NCI-H2171 (cell line): ENCODE measurements at regions not wholly inside any gene's neighbourhood (a gene's known extent, or its start where the extent isn't known, plus 50 kb on each side); places are given as distances from the start of the nearest gene placed in this dataset.

Experiments used
- DNase-seq: peaks from one replicate; lab custom pipeline; 2025; lab: John Stamatoyannopoulos, UW

DNA sequence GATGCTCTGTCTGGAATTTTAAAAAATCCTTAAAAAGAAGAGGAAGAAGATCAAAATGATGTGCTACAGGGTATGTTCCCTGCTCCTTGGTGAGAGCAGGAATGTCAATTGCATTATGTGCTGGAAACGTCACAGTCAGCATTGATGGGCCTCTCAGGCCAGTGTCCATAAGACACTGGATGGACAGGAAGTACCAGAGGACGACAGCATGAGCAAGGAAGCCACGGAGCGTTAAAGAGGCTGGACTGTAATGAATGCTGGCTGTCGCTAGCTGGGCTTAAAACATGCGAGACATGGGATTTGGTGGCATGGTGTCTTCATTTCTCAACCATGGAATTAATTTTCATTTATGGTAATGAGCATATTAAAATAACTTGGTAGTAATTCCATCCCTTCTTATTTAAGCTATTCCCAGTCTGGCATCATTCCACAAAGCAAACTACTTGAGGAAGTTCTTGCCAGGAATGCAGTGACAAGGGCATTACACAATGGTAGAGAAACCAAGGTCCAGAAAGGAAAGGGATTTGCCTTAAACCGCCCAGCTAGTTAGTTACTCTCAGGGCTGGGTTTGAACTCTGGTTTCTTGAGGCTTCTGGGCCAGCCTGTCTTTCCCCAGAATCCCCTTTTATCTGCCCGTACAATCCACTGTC, 166.6 kb upstream of the SOX4 start:
- no peak for DNase-seq

DNA sequence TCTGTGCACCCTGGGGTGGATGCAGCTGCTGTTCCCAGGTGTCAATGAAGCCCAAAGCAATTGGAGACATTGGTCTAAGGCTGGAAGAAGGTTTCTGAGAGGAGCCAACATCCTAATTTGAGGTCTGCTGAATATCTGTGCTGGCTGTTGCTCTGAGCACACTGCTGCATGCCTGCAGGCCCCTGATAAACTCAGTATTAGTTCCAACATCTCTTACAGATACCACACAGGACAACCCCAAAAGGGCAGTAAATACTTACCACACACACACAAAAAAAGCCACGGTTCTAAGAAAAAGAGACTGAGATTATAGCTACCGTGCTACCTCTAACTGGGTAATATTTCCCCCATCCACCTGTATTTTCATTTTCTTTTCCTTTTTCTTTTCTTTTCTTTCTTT, 164.3 kb upstream of the SOX4 start:
- no peak for DNase-seq

DNA sequence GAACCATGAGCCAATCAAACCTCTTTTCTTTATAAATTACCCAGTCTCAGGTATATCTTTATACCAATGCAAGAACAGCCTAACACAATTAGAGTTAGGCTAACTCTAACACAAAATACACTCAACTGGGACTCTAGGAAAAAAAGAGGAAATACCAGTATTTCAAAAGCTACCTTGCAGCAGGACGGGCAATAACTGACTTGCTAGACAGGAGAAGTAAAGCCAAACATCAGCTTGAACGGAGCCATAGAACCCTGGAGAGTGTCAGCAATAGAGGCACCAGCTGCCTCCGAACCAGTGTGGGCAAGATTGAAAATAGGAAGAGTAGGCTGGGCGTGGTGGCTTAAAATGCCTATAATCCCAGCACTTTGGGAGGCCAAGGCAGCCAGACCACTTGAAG, 162.0 kb upstream of the SOX4 start:
- DNase-seq = no peak

DNA sequence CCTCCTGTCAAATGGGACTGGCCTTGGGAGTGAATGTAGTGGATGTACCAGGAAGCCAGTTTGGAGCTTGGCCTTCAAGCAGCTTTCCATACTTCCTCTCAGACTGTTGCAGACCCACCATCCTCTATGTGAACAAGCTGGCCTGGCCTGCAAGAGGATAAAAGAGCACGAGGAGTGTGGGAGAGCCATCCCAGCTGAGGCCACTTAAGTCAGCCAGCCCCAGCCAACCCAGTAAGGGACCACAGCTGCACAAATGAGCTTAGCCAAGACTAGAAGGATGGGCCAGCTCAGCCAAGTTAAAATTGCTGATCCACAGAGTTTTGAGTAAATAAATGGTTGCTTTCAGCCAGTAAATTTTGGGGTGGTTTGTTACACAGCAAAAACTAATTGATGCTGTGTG, 156.9 kb upstream of the SOX4 start:
- DNase-seq = no peak

DNA sequence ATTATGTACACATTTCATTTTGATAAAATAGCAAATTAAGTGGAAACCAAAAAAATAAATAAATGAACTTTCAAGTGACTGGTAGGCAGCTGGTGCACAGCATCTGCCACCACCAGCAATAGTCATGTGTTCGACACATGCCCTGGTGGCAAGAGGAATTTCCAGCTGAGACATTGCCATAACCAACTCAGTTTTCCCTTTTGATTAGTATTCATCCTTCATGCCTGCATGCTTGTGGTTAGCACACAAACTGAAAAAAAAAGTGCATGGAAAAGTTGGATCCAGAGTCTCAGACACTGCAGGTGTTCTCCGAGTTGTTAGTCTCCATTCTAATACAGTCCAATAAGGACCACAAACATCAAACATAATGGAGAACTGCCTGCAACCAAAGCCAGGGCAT, 156.0 kb upstream of the SOX4 start:
- DNase-seq = peak; percentile 28

DNA sequence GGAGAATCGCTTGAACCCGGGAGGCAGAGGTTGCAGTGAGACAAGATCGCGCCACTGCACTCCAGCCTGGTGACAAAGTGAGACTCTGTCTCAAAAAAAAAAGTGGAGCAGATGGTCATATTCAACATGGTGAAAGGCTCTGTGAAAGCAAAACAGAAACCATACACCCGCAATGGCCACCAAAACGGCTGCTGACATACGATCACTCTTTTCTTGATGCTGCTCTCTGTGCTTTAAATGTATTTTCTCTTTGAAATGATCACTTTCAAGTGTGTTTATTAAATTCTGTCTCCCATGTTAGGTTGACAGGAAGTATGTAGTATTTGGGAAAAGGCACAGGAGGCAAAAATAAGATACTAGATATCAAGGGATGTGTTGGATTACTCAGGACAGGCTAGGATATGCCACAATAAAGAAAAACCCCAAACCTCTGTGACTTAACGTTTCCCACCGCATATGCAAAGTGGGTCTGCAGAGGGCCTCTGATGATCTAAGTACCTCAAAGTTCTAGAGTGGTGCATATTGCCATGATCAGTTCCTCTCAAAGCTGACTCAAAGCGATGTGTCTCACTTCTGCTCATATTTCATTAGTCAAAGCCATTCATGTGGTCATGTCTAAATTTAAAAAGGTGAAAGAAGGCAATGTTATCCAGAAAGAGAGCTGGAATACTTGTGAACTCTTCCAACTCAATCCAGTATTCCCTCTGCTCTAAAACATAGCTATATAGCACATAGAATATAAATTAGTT, 155.1 kb upstream of the SOX4 start:
- peak; percentile 50 for DNase-seq

DNA sequence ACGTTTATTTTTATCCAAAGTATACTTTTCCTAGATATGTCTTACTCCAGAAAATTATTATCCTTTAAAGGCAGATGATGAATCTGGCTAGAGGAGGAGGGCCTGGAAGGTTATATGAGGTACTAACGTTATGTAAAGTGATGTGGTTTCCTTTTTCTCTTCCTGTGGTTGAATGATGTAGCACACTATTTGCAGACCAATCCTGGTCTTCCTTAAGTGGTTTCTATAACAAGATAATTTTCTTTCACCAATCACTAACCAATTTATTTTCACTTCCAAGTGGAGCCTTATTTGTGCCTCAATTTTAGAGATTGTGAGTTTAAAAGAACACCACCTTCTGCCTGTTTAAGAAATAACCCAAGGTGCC, 154.6 kb upstream of the SOX4 start:
- no peak for DNase-seq

DNA sequence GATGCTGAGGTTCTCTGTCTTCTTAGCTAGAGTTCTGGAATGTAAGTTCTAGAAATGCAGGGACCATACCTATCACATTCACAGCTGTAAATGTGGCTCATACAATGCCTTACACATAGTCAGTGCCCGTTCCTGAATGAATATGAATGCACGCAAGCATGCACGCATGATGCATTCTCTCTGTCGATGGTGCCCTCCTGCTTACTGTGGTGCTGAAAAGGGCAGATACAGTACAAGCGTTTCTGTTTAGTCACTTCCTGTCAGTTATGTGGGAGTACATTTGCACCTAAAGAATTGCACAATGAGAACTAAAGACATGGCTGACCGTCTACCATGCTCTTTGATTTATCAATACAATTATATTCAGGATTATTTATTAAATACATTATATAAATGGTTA, 152.2 kb upstream of the SOX4 start:
- no peak for DNase-seq

DNA sequence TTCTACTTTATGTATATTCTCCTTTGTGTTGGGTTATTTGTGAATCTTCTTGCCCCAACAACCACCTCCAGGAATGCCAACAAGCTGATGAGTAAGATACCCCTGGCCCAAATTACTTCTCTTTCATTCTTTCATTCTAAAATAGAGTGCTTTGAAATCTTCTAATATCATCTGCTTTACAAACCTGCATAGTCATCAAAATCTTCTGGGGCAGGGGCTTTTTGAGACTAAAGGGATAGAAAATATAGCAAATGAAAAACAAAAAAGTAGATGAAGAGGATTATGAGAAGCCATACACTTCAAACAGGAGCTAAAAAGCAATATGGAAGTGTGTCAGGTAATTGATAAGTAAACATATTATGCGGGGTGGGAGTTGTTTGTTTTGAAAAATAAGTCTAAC, 150.7 kb upstream of the SOX4 start:
- DNase-seq = no peak

DNA sequence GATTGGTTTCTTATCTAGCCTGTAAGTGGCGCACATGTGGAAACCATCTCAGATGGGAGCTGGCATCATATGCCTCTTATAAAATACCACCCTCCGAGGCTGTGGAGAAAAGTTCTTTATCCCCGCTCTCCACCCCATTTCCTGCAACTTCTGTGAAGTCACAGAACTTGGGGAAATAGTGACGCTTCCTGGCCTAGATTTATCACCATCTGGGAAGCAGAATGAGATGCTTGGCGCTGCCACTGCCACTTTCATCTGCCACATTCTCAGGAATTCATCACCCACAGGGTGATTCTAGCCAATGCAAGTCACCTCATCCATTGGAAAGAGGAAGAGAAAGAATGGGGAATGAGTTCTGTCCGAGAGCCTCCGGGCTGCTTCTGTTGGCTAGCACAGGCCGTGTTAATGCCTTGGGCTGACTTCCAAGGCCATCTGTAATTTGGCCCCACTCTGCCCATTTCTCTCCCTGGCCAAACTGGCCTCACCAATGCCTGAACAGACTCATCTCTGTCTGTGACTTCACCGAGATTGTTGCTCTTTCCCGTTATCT, 148.8 kb upstream of the SOX4 start:
- DNase-seq = no peak

DNA sequence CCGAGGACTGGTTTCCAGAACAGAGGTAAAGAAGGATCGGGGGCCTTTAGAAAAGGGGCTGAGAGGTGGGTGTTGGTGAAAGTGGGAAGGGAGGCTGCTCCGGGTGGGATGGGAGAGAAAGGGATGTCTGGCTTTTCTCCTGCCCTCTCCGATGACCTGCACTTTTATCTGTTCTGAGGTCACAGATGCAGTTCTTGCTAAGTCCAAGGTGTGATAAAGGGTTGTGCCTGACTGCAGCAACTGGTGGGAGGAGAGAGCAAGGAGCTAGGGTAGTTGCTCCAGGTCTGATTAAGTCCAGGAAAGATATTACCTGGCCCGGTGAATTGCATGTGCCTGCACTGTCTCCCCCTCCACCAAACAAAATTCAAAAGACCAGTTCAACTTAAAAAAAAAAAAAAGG, 145.6 kb upstream of the SOX4 start:
- no peak for DNase-seq

DNA sequence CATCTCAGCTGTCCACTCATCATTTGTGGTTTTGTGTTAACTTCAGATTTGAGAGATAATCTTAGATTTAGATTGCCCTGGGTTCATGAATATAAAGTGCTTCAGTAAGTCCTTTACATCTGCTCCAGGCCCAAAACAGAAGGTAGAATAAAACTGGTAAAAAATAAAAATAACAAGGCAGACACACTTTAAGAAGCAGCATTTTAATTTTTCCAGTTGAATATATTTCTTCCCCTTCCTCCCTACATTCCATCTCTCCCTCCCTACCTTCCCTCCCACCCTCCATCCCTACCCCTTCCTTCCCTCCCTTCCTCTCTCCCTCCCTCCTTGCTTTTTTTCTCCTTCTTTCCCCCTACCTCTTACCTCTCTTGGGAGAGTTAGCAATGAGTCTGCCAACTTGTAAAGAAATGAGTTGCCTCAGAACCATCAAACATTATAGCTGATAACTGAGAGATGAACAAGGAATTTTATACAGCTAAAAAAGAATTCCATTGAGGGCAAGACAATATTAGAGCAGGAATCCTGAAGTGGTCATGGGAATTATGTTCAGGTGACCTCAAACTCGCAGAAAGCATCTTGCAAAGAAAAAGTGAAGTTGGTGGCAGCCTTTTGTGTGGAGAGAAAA, 145.0 kb upstream of the SOX4 start:
- no peak for DNase-seq

DNA sequence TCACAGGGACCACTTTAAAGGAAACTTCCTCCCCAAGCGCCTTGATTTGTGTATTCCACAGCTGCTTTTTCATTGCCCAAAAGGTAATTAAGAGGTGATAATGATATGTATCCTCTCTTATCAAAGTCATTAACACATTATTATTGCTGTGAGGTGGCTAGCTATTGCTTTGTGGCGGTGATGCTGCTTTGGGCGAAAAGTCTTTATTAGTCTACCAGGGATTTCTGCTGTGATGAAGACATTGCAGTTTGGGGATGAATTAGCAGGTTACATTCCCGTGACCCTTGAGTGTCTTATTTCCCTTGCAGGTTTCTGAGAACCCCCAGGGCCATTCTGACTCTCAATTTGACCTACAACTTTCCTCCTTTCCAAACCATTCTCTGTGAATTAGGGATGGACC, 143.4 kb upstream of the SOX4 start:
- no peak for DNase-seq

DNA sequence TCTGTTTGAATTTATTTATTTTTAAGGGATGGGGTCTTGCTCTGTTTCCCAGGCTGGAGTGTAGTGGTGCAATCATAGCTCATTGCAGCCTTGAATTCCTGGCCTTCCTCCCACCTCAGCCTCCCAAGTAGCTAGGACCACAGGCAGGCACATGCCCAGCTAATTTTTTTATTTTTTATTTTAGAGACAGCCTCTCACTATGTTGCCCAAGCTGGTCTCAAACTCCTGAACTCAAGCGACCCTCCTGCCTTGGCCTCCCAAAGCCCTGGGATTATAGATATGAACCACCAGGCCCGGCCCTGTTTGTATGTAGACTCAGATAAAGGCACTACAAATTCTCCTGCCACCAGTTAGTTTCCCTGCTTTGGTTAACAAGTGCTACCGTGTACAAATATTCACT, 142.9 kb upstream of the SOX4 start:
- no peak for DNase-seq

DNA sequence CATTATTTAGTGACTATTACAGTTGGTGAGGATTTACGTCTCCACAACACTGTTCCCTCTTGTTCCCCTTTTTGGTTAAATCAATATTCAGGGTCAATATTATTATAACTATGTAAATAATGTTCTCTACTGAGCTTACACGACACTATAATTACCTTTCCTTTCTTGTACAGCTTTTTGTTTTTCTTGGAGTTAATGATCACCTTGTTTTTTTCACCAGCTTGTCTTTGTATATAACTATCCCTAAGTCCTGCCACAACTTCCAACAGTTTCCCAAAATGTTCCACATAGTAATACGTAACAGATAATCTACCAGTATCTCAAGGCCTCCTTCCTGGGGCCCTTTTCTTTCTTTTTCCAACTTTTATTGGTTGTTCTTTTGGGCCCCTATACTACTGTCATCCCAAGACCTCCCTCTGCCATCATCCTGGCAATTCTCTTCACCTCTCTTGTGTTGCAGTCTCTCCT, 142.0 kb upstream of the SOX4 start:
- no peak for DNase-seq

DNA sequence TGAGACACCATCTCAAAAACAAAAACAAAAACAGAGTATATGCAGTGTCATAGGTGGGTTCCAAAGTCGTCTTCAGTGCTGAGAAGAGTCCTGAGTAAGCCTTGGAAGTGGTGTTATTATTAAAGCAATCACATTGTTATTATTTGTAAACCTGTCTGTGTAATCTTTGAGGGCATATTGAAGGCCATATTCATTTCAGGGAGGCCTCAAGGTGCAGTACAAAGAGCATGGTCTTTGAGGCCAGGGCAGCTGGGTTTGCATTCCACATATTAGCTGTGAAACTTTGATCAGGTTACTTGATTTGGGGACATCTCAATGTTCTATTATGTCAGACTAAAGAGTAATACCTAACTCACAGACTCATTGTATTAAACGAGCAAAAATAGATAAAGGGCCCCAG, 139.3 kb upstream of the SOX4 start:
- no peak for DNase-seq

DNA sequence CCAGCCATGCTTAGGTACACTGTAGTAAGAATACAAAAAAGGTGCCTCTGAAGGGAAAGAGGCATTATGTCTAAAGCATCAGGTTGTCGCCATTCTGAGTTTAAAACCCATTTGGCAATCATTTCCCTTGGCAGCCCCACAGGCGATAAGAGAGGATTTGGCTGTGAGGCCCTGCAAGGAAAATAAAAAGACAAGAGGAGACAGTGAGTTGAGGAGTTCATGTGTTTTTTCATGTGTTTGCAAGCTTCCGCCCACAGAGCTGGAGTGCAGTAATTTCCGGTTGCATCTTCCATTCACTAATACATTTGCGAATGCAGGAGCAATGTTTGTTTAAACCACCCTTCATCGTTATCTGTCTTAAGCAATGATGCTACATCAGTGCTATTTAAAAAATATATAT, 138.5 kb upstream of the SOX4 start:
- DNase-seq = no peak

DNA sequence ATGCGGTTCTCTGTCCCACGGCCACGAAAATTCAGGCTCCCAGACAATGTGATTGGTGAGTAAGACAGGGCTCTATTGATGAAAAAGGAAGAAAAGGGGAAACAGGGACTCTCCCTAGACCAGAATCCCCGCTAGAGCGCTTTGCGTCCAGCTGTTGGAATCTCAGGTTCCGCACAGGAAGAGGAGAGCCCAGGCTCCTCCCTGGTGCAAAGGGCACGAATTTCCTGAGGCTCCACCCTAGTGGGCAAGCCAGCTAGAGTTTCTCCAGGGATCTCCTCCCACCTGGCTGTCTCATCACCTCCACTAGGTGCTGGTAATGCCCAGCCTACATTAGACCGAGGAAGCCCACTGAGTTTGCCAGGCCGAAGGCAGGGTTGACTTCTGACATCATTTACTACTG, 135.9 kb upstream of the SOX4 start:
- DNase-seq = no peak

DNA sequence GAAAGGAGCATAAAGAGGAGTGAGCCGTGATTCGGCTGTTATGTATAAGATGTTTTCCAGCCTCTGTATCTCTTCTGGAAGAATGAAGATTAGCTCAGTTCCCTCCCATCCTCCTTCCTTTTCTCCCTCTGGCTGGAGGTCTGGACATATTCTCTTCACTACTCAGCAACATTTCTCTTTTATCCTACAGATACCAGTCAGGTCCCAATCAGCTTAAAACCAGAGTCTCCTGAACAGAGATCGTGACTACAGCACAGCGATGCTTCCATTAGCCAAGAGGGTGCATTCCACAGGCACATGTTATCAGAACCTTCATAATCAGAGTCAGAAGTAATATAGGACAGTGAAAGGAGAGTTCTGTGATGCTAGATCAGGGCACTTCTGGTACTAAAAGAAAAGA, 133.9 kb upstream of the SOX4 start:
- no peak for DNase-seq

DNA sequence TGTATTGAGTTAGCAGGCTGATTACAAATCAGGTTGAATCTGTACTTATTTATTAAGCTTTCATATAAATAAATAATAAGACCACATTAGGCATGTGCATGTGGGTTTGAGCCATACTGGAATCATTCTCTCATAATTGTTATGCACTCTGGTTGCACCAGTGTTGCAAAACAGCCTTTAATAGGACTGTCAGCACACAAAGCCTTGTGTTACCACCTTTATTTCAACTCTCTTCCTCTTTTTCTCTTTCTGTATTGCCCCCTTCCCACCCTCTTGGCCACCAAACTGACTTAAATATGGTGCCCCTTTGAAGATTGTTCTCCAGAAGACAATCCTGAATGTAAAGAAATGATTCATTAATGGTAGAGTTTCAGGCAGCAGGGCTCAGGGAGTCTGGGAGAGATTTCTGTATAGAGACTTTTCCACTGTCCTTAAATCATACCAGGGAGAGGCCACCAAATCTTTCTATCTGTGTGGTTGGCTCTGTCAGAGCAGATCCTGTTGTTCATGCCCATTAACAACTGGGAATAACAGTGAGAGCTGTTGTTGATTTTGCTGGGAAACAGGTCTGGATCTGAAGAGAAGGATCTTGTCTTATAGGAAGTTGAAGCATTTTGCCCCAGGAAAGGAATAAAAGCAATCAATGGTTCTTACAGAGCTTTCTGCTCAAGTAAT, 131.6 kb upstream of the SOX4 start:
- no peak for DNase-seq

DNA sequence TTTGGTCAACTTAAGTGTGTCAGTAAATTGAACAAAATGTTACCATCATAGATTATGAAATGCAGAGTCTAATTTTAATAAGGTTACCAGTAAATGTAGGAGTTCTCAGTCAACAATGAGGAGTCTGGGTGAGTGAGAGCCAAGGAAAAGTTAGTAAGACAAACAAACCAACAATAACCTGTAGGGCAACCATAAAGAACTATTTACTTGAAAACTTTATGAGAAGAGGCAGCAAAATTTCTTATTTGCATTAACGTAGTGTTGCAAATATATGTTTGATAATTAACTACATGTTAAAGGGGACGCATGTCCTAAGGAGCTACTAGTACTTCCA, 131.1 kb upstream of the SOX4 start:
- no peak for DNase-seq

DNA sequence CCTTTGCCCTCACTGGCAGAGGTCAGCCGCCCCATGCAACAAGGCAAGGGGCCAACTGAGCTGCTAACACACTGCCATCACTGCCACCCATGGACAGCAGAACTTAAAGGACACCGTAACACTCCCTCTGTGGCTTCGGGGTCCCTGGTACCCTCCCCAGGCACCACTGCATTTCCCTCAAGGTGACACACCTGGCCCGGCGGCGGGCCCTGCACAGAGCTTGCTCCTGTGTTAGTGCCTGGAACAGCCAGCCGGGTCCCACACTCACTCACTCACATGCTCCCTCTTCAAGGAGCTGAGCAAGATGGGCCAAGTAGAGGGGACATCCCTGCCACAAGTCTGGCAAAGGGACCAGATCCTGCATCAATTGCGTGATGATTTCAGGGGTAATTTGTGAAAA, 126.5 kb upstream of the SOX4 start:
- no peak for DNase-seq

DNA sequence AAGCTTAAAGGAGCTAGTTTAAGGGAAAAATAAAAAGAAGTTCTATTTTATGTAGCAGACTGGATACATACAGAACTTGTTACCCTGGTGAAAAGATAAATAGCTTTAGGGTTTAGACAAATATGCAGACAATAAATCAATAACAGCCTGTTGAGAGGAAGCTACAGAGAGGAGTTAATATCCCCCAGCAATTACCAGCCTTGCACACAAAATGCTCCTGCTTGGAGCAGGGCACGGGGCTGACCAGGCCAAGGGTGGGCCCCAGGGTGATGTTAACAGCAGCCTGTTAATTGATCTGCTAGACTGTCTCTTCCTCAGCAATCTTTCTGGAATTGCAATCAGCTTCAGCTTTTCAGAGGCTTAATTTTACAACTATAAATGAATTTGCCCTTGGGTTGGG, 125.1 kb upstream of the SOX4 start:
- no peak for DNase-seq
